ENCODE measurements at regions not wholly inside any gene's neighbourhood (a gene's known extent, or its start where the extent isn't known, plus 50 kb on each side); places are given as distances from the start of the nearest gene placed in this dataset.

DNA sequence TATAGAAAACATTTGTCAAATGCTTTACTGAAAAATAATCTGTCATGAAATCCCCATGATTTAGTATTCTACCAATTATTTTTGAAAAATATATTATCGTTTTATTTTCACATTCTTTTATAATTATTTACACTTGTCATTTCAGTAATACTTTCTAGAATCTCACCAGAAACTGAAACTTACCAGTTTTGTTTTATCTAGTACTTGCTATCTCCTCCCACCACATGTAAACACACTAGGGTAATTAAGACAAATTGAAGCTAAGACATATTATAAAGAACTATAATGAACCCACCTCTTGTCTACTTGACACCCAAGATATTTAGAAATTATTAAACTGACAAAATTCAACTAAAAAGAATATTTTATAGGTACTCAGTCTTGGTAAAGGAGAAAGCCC is 51.5 kb upstream of the GRM3 start:
- TF ChIP-seq, protein P1, sequence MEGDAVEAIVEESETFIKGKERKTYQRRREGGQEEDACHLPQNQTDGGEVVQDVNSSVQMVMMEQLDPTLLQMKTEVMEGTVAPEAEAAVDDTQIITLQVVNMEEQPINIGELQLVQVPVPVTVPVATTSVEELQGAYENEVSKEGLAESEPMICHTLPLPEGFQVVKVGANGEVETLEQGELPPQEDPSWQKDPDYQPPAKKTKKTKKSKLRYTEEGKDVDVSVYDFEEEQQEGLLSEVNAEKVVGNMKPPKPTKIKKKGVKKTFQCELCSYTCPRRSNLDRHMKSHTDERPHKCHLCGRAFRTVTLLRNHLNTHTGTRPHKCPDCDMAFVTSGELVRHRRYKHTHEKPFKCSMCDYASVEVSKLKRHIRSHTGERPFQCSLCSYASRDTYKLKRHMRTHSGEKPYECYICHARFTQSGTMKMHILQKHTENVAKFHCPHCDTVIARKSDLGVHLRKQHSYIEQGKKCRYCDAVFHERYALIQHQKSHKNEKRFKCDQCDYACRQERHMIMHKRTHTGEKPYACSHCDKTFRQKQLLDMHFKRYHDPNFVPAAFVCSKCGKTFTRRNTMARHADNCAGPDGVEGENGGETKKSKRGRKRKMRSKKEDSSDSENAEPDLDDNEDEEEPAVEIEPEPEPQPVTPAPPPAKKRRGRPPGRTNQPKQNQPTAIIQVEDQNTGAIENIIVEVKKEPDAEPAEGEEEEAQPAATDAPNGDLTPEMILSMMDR (IDR thresholded peaks at IDR 0.05; ENCODE audit: borderline replicate concordance, insufficient read depth, low read depth, low read length), result no peak
- no peak overlapping the region for H3K4me3 ChIP-seq (ENCODE audit: low read depth, low read length)

DNA sequence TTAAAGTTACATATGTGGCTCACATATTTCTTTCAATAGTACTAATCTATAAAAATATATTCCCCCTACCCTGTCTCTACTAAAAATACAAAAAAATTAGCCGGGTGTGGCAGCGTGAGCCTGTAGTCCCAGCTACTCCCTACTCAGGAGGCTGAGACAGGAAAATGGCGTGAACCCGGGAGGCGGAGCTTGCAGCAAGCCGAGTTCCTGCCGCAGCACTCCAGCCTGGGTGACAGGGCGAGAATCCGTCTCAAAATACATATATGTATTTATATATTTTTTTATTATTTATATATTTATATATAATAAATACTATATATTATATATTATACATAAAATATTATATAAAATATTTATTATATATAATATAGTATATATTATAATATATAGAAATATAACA is 69.7 kb upstream of the GRM3 start:
- TF ChIP-seq, protein P1 (IDR thresholded peaks at IDR 0.05; ENCODE audit: borderline replicate concordance, insufficient read depth, low read depth, low read length), result no peak

DNA sequence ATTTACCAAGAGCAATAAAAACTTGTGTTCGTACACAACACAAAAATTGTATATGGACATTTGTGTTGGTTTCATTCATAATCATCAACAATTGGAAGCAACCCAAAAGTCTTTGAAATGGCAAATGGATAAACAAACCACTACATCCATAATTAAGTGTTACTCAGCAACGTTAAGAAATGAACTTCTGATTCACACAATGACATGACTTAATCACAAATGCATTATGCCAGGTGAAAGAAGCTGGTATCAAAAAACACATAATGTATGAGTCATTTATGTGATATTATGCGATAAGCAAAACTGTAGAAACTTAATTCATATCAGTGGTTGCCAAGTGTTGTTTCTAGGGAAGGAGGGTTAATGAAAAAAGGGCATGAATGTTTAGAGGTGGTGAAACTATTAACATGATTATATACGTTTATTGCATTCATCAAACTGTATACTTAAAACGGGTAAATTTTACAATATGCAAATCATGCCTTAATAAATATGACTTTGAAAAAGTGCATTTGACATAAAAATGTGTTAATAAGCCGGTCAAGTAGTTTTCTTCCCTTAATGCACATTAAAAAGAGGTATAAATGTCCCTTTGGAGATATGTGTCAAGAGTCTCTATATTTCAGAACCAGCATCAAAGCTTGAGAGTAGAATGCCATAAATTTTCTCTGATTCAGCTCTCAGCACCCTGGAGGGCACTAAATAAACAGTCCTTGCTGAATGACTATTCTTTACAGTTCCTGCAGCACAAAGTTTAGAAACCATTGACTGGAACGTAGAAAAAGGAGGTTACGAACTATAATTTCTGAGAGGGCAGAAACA is 84.8 kb upstream of the GRM3 start:
- TF ChIP-seq, protein P1 (IDR thresholded peaks at IDR 0.05; ENCODE audit: borderline replicate concordance, insufficient read depth, low read depth, low read length), result no peak

More for the DNA sequence above, 69.7 kb upstream of the GRM3 start:
- no peak overlapping the region for H3K4me3 ChIP-seq (ENCODE audit: low read depth, low read length)

DNA sequence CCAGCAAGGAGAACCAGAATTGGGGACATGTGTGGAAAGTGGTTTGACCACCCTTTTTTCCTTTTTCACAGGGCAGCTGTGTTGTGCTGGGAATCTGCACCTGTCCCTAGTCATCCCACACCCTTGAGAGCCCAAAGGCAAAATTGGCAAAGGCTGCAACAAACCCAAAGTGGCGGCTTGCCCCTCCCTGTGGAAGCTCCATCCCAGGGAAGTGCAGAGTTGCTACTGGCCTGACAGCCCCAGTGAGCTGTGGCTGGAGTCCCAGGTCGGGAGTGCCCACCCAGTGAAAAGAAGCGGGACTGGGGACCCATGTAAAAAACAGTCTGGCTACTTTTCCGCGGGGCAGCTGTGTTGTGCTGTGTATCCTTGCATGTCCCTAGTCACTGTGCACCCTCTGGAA is 109.1 kb upstream of the GRM3 start:
- TF ChIP-seq, protein P1 (IDR thresholded peaks at IDR 0.05; ENCODE audit: borderline replicate concordance, insufficient read depth, low read depth, low read length), result no peak

More for the DNA sequence above, 84.8 kb upstream of the GRM3 start:
- H3K4me3 ChIP-seq (ENCODE audit: low read depth, low read length), result no peak overlapping the region

DNA sequence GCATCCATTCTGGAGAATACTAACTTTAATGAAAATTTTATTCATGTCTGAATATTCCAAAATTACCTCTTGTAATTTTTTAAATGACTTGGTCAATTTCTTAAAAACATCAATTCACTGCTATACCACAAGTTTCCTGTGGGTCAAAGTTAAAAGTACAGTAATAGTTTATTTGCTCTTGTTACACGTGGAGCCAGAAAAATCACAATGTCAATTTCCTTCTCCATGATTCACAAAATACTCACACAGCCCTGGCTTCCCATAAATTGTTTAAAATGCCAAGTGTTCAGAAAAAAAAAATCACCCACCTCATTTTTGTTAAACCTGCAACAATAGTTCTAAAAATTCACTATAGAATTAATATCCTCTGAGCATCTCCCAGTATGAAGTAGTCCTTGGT is 139.5 kb upstream of the GRM3 start:
- H3K4me3 ChIP-seq (ENCODE audit: low read depth, low read length), result no peak overlapping the region
- TF ChIP-seq, protein P1 (IDR thresholded peaks at IDR 0.05; ENCODE audit: borderline replicate concordance, insufficient read depth, low read depth, low read length), result no peak

More for the DNA sequence above, 109.1 kb upstream of the GRM3 start:
- no peak overlapping the region for H3K4me3 ChIP-seq (ENCODE audit: low read depth, low read length)

DNA sequence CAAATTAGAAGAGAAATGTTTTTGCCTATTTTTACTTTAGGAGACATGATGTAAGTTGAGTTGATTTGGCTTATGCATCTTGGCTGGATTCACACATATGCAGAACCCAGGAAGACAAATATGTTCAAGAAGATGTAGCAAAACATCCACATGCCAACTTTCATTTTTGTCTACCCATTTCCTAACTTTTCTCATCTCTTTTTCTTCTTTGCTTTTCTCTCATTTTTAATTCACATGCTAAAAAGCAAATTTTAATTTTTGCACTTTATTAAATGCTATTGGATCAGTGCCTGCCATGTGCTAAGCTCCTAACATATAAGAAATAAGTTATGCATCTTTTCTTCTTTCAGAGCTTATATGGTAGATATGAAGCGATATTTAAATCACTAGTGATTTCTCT is 143.7 kb upstream of the GRM3 start:
- TF ChIP-seq, protein P1 (IDR thresholded peaks at IDR 0.05; ENCODE audit: borderline replicate concordance, insufficient read depth, low read depth, low read length), result no peak
- no peak overlapping the region for H3K4me3 ChIP-seq (ENCODE audit: low read depth, low read length)

DNA sequence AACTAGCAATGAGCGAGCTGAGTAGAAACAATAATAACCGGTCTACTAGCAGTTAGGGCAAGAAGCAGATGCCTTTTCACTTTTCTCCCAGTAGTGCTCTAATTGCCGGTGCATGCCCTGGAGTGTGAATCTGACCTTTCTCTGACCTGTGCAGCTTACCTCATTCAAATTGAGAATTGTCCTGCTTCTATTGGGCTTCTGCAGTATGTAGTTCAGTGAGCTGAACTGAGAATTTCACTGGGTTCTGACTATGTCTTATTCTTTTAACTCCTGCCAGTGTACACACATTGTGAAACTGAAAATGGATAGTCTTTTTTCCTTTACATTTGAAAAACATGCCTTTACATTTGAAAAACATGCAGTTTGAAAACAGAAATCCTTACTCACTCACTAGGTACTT is 157.9 kb upstream of the GRM3 start:
- TF ChIP-seq, protein P1 (IDR thresholded peaks at IDR 0.05; ENCODE audit: borderline replicate concordance, insufficient read depth, low read depth, low read length), result no peak
- H3K4me3 ChIP-seq (ENCODE audit: low read depth, low read length), result no peak overlapping the region

All from GM12875 (cell line).